CD4-positive, alpha-beta T cell treated with Interferon gamma for 1 hour (primary cell): ENCODE measurements at regions not wholly inside any gene's neighbourhood (a gene's known extent, or its start where the extent isn't known, plus 50 kb on each side); places are given as distances from the start of the nearest gene placed in this dataset.

ENCODE experiments used
- DNase-seq: peaks from one replicate; pipeline ENCODE4 v3.0.0-alpha.2; 2020

- DNase-seq = no peak
Observed at GRCh38 chr16:59758848-59759247, 1024.7 kb upstream of the GOT2 start.

GRCh38 chr16:59754854-59755253, 1020.7 kb upstream of the GOT2 start:
- DNase-seq = no peak

- DNase-seq = no peak
Observed at GRCh38 chr16:59749662-59750336, 1015.7 kb upstream of the GOT2 start.

- no peak for DNase-seq
Observed at GRCh38 chr16:59748531-59748930, 1014.4 kb upstream of the GOT2 start.

GRCh38 chr16:59743504-59743903, 1009.4 kb upstream of the GOT2 start:
- DNase-seq = no peak

- DNase-seq = no peak
Observed at GRCh38 chr16:59740858-59741257, 1006.7 kb upstream of the GOT2 start.

- DNase-seq = no peak
Observed at GRCh38 chr16:59737274-59737673, 1003.2 kb upstream of the GOT2 start.

GRCh38 chr16:59733321-59733720, 999.2 kb upstream of the GOT2 start:
- DNase-seq = no peak

- DNase-seq = no peak
Observed at GRCh38 chr16:59729613-59730012, 995.5 kb upstream of the GOT2 start.

- DNase-seq = no peak
Observed at GRCh38 chr16:59719121-59719520, 985.0 kb upstream of the GOT2 start.

GRCh38 chr16:59707436-59708226, 973.5 kb upstream of the GOT2 start:
- DNase-seq = no peak

GRCh38 chr16:59701963-59702930, 968.1 kb upstream of the GOT2 start:
- no peak for DNase-seq

- no peak for DNase-seq
Observed at GRCh38 chr16:59699786-59700185, 965.7 kb upstream of the GOT2 start.

- no peak for DNase-seq
Observed at GRCh38 chr16:59698346-59699020, 964.4 kb upstream of the GOT2 start.

GRCh38 chr16:59697761-59698160, 963.6 kb upstream of the GOT2 start:
- no peak for DNase-seq

GRCh38 chr16:59697236-59697635, 963.1 kb upstream of the GOT2 start:
- no peak for DNase-seq

GRCh38 chr16:59696495-59696894, 962.4 kb upstream of the GOT2 start:
- no peak for DNase-seq

- no peak for DNase-seq
Observed at GRCh38 chr16:59690216-59690615, 956.1 kb upstream of the GOT2 start.

- no peak for DNase-seq
Observed at GRCh38 chr16:59688006-59688405, 953.9 kb upstream of the GOT2 start.

- no peak for DNase-seq
Observed at GRCh38 chr16:59686405-59686804, 952.3 kb upstream of the GOT2 start.

GRCh38 chr16:59684911-59685310, 950.8 kb upstream of the GOT2 start:
- DNase-seq = no peak

GRCh38 chr16:59683709-59684108, 949.6 kb upstream of the GOT2 start:
- DNase-seq = no peak
